HG03432 (cell line): ENCODE measurements at regions not wholly inside any gene's neighbourhood (a gene's known extent, or its start where the extent isn't known, plus 50 kb on each side); places are given as distances from the start of the nearest gene placed in this dataset.

ENCODE experiments used
- ATAC-seq: cut with Tn5 transposase; IDR thresholded peaks from one replicate; pipeline ENCODE4 v1.9.1; 2021; ENCODE audit warnings: mild to moderate bottlenecking, moderate library complexity; ENCODE audit not compliant: unreplicated experiment

- no peak for ATAC-seq
Observed at GRCh38 chr2:15856318-15856717, 84.0 kb upstream of the MYCN start.

- ATAC-seq: no peak
Observed at GRCh38 chr2:15858466-15858865, 81.9 kb upstream of the MYCN start.

- ATAC-seq: no peak
Observed at GRCh38 chr2:15860051-15860663, 80.2 kb upstream of the MYCN start.

- no peak for ATAC-seq
Observed at GRCh38 chr2:15860760-15861159, 79.6 kb upstream of the MYCN start.

- no peak for ATAC-seq
Observed at GRCh38 chr2:15861172-15861822, 79.1 kb upstream of the MYCN start.

GRCh38 chr2:15861898-15862297 is 78.5 kb upstream of the MYCN start:
- ATAC-seq: no peak

- no peak for ATAC-seq
Observed at GRCh38 chr2:15863089-15863488, 77.3 kb upstream of the MYCN start.

GRCh38 chr2:15863494-15864175 is 76.7 kb upstream of the MYCN start:
- no peak for ATAC-seq

GRCh38 chr2:15864176-15864769 is 76.1 kb upstream of the MYCN start:
- no peak for ATAC-seq

GRCh38 chr2:15865923-15866322 is 74.4 kb upstream of the MYCN start:
- ATAC-seq: no peak

- no peak for ATAC-seq
Observed at GRCh38 chr2:15866563-15867193, 73.7 kb upstream of the MYCN start.

- ATAC-seq: no peak
Observed at GRCh38 chr2:15867194-15868171, 72.9 kb upstream of the MYCN start.

GRCh38 chr2:15868186-15868585 is 72.2 kb upstream of the MYCN start:
- no peak for ATAC-seq

GRCh38 chr2:15868704-15869103 is 71.6 kb upstream of the MYCN start:
- no peak for ATAC-seq

GRCh38 chr2:15869396-15869795 is 71.0 kb upstream of the MYCN start:
- ATAC-seq: no peak

GRCh38 chr2:15869871-15870270 is 70.5 kb upstream of the MYCN start:
- ATAC-seq: no peak

GRCh38 chr2:15870565-15870964 is 69.8 kb upstream of the MYCN start:
- no peak for ATAC-seq

- no peak for ATAC-seq
Observed at GRCh38 chr2:15871239-15871783, 69.0 kb upstream of the MYCN start.

GRCh38 chr2:15872854-15873253 is 67.5 kb upstream of the MYCN start:
- ATAC-seq: no peak

- ATAC-seq: no peak
Observed at GRCh38 chr2:15874321-15874720, 66.0 kb upstream of the MYCN start.
